Adrenal gland (tissue), 9 donors: ENCODE measurements at regions not wholly inside any gene's neighbourhood (a gene's known extent, or its start where the extent isn't known, plus 50 kb on each side); places are given as distances from the start of the nearest gene placed in this dataset.

Experiments
- DNase-seq, 7 donors: peaks; one replicate each; pipeline ENCODE4 v3.0.0-alpha.2; 2019 to 2020
- H3K27ac ChIP-seq, 5 donors: fragments of 200-600 bp; sonication (generic) in 4 of 5; 1 replicate in 3 of 5; 2 replicates in 2 of 5; pipeline versions ENCODE4 v1.5.1 to v1.8.0; 2016 to 2020; ENCODE audit warnings: mild to moderate bottlenecking in 1 of 5
- H3K27me3 ChIP-seq: fragments of 200-600 bp; 2 replicates; pipeline ENCODE4 v1.8.0; 2021
- H3K36me3 ChIP-seq, 2 donors: fragments of 200-600 bp; replicated peaks in 1 of 2; 1 replicate in 1 of 2; 2 replicates in 1 of 2; pipeline versions ENCODE4 v1.5.1 to v1.8.0; 2018 to 2022
- H3K4me1 ChIP-seq, 2 donors: fragments of 200-600 bp; replicated peaks in 1 of 2; 1 replicate in 1 of 2; 2 replicates in 1 of 2; pipeline versions ENCODE4 v1.5.1 to v1.8.0; 2018 to 2021
- H3K4me3 ChIP-seq, 4 donors: fragments of 200-600 bp; sonication (generic) in 3 of 4; one replicate each; pipeline ENCODE4 v1.5.1; 2016 to 2018
- H3K9me3 ChIP-seq, 3 donors: fragments of 200-600 bp; sonication (generic) in 1 of 3; replicated peaks in 1 of 3; 1 replicate in 2 of 3; 2 replicates in 1 of 3; pipeline versions ENCODE4 v1.5.1 to v1.8.0; 2016 to 2021
- CTCF ChIP-seq, 6 experiments: fragments of 450-650 bp in 4 of 6; fragments of 200-600 bp in 2 of 6; sonication (generic) in 1 of 6; IDR thresholded peaks; 1 replicate in 5 of 6; 2 replicates in 1 of 6; pipeline versions ENCODE4 v1.5.1 to v1.8.0; 2016 to 2021; ENCODE audit warnings: antibody characterized with exemption in 6 of 6, mild to moderate bottlenecking in 2 of 6, moderate library complexity in 1 of 6
- POLR2A ChIP-seq, 2 donors: fragments of 450-650 bp; IDR thresholded peaks; one replicate each; pipeline ENCODE4 v1.6.1; 2017; ENCODE audit warnings: antibody characterized with exemption in 2 of 2, mild to moderate bottlenecking in 2 of 2, moderate library complexity in 1 of 2
- WGBS, 4 donors: extraction: QIAGEN DNeasy Blood & Tissue Kit in 2 of 4; methylation state at CpG; one replicate each; pipeline versions ENCODE4 v1.1.5 to v1.1.7; 2013 to 2017; 5-methylcytosine and 5-hydroxymethylcytosine counted together
- intact Hi-C, 2 donors: fragments of 100-400 bp; cut with DNase I; formaldehyde crosslinking; loops; one replicate each; pipeline versions ENCODE4 v1.14.1 to v1.15.0; 2022 to 2023
- donor health status: healthy with polysubstance abuse.
- donor health status: Bipolar disorder and iron deficiency.
- donor health status: DM: yes; HTN: yes; CAD: no.
- donor health status: DM: no; HTN: no; CAD: no.
- donor health status: DM: no; HTN: no; CAD: no.

GRCh38 chr2:238589591-238590460, 163.1 kb downstream of the ASB1 start:
- no peaks in the 10 kb centered on the region for H3K4me1 ChIP-seq
- H3K36me3 ChIP-seq = no peaks in the 10 kb centered on the region
- H3K27me3 ChIP-seq = no peaks in the 10 kb centered on the region
- DNase-seq = no peak
- no peak overlapping the region for H3K27ac ChIP-seq
- no peak for TF ChIP-seq POLR2A (IDR thresholded peaks at IDR 0.05)
- TF ChIP-seq CTCF (IDR thresholded peaks at IDR 0.05) = no peak
- no peak overlapping the region for H3K4me3 ChIP-seq
- intact Hi-C loops = no loop called here
- H3K9me3 ChIP-seq = no peaks in the 10 kb centered on the region
- 89 to 98% (median 94%) methylated on average over 13 to 16 of the region's 16 CpGs for WGBS, 4 donors

- Histone ChIP-seq H3K36me3 (no peaks in the 10 kb centered on the region), H3K9me3 (no peaks in the 10 kb centered on the region), H3K4me1 (peaks cover 4 to 5% of the 10 kb centered on the region in 2 donors), H3K4me3 (no peak overlapping the region), H3K27me3 (no peaks in the 10 kb centered on the region), H3K27ac (no peak overlapping the region)
- intact Hi-C loops = no loop called here
- no peak for TF ChIP-seq POLR2A (IDR thresholded peaks at IDR 0.05)
- TF ChIP-seq CTCF (IDR thresholded peaks at IDR 0.05) = no peak
- WGBS, 4 donors = 42 to 86% (median 58%) methylated on average over 1 to 2 of the region's 2 CpGs
- DNase-seq = no peak
Observed at GRCh38 chr2:238591732-238592131, 165.0 kb downstream of the ASB1 start.

- peaks cover 13 to 15% of the 10 kb centered on the region in 2 donors for H3K4me1 ChIP-seq
- H3K27ac ChIP-seq = no peak overlapping the region
- no peaks in the 10 kb centered on the region for H3K27me3 ChIP-seq
- H3K4me3 ChIP-seq = no peak overlapping the region
- H3K36me3 ChIP-seq = no peaks in the 10 kb centered on the region
- no peaks in the 10 kb centered on the region for H3K9me3 ChIP-seq
- TF ChIP-seq CTCF (IDR thresholded peaks at IDR 0.05) (no peak), POLR2A (IDR thresholded peaks at IDR 0.05) (no peak)
- no peak for DNase-seq
- intact Hi-C loops = no loop called here
- WGBS, 4 donors = 80 to 90% (median 88%) methylated on average over 10 to 12 of the region's 12 CpGs
Observed at GRCh38 chr2:238593236-238593635, 166.5 kb downstream of the ASB1 start.

- WGBS, 4 donors = 92 to 94% (median 94%) methylated on average over 9 of the region's 9 CpGs
- Histone ChIP-seq H3K36me3 (no peaks in the 10 kb centered on the region), H3K9me3 (no peaks in the 10 kb centered on the region), H3K4me1 (peaks cover 13 to 15% of the 10 kb centered on the region in 2 donors), H3K27ac (no peak overlapping the region), H3K27me3 (no peaks in the 10 kb centered on the region), H3K4me3 (no peak overlapping the region)
- TF ChIP-seq CTCF (IDR thresholded peaks at IDR 0.05) = no peak
- TF ChIP-seq POLR2A (IDR thresholded peaks at IDR 0.05) = no peak
- intact Hi-C loops = no loop called here
- no peak for DNase-seq
Observed at GRCh38 chr2:238593678-238594077, 167.0 kb downstream of the ASB1 start.
